GM12873 (cell line): ENCODE measurements at regions not wholly inside any gene's neighbourhood (a gene's known extent, or its start where the extent isn't known, plus 50 kb on each side); places are given as distances from the start of the nearest gene placed in this dataset.

Source experiments
- CTCF ChIP-seq: IDR thresholded peaks from 2 replicates; pipeline ENCODE4 v1.5.1; 2012; ENCODE audit warnings: low read depth, mild to moderate bottlenecking, moderate library complexity, low read length, control low read depth; ENCODE audit not compliant: insufficient read depth; ENCODE audit errors: missing control alignments

- TF ChIP-seq CTCF: no peak
These were observed 54.1 kb downstream of the MAFB start for GRCh38 chr20:40634891-40635290.

- no peak for TF ChIP-seq CTCF
These were observed 55.7 kb downstream of the MAFB start for GRCh38 chr20:40633123-40633850.

GRCh38 chr20:40632346-40632976 is 56.6 kb downstream of the MAFB start:
- TF ChIP-seq CTCF: no peak

DNA sequence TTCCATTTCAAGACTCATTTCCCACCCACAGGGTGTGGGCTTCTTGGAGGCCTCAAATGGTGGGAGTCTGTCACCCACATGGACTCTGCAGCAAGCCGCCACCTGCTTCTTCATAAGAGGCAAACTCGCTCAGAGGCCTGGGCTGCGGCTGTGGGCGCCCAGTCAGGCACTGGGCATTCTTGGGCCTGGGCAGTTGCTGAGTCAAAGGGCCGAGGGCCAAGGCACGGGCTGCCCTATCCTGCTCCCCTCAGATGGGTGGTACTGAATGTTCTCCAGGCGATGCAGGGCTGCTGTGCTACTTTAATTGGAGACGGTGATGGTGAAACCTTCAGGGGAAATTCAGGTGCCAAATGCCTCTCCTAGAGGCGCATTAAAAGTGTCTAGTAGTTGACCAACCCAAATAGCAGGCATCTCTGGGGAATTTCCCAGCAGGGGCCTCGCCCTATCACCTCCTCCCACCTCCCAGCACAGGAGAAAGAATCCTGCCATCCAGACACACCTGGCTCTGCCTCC is 57.9 kb downstream of the MAFB start:
- TF ChIP-seq CTCF: no peak

DNA sequence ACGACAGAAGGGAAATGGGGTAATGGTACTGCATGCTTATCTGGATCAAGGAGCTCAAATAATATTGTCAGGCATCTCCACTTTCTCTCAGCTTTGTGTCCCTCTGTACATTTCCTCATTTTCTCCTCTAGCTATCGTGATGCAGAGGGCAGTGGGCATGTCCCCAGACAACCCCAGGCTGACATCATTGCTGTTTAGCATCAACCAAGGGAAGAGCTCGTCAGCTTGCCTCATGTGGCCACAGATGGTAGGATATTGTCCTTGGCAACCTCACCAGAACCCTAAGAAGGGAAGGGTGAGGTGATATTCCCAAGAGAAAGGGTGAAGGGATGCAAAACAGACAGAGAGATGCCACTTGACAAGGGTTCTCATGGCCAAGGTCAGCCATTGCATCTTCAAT is 58.3 kb downstream of the MAFB start:
- TF ChIP-seq CTCF: no peak

DNA sequence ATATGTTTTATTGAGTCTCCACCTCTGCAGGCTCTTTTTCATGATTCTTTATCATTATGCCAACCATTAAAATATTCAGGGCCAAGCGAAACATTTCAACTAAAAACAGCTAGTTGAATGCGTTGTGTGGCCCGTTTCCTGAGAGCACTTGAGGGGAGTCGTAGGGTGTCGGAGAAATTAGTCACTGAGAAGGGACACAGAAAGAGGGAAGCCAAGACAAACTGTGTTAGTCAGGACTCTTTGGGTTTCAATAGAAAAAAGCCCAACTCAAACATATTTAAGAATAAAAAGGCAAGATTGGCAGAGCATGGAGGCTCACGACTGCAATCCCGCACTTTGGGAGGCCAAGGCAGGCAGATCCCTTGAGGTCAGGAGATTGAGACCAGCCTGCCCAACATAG is 58.9 kb downstream of the MAFB start:
- no peak for TF ChIP-seq CTCF

GRCh38 chr20:40628877-40629276 is 60.2 kb downstream of the MAFB start:
- no peak for TF ChIP-seq CTCF
